ENCODE measurements at regions not wholly inside any gene's neighbourhood (a gene's known extent, or its start where the extent isn't known, plus 50 kb on each side); places are given as distances from the start of the nearest gene placed in this dataset.

GRCh38 chr14:94998110-94998509 is 159.2 kb downstream of the DICER1 start:
- Histone ChIP-seq H2AFZ (ENCODE audit: low read length) (no peak overlapping the region), H3K4me1 (ENCODE audit: insufficient read depth, low read length) (no peaks in the 10 kb centered on the region), H4K20me1 (ENCODE audit: insufficient read depth, low read length) (no peaks in the 10 kb centered on the region), H3K36me3 (ENCODE audit: insufficient read depth, low read length) (no peaks in the 10 kb centered on the region), H3K27ac (ENCODE audit: low read depth, low read length) (no peak overlapping the region), H3K79me2 (ENCODE audit: insufficient read depth, low read length) (no peaks in the 10 kb centered on the region), H3K4me3 (ENCODE audit: insufficient read depth, low read length) (no peak overlapping the region), H3K9me3 (ENCODE audit: low read depth, low read length) (no peaks in the 10 kb centered on the region), H3K27me3 (ENCODE audit: insufficient read depth, low read length) (peaks cover 8% of the 10 kb centered on the region), H3K4me2 (ENCODE audit: insufficient read depth, low read length) (no peak overlapping the region)
- TF ChIP-seq, protein P1, sequence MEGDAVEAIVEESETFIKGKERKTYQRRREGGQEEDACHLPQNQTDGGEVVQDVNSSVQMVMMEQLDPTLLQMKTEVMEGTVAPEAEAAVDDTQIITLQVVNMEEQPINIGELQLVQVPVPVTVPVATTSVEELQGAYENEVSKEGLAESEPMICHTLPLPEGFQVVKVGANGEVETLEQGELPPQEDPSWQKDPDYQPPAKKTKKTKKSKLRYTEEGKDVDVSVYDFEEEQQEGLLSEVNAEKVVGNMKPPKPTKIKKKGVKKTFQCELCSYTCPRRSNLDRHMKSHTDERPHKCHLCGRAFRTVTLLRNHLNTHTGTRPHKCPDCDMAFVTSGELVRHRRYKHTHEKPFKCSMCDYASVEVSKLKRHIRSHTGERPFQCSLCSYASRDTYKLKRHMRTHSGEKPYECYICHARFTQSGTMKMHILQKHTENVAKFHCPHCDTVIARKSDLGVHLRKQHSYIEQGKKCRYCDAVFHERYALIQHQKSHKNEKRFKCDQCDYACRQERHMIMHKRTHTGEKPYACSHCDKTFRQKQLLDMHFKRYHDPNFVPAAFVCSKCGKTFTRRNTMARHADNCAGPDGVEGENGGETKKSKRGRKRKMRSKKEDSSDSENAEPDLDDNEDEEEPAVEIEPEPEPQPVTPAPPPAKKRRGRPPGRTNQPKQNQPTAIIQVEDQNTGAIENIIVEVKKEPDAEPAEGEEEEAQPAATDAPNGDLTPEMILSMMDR (IDR thresholded peaks at IDR 0.05; ENCODE audit: extremely low read depth, low read depth, low read length) = no peak
- no peak for DNase-seq (ENCODE audit: insufficient read length, low spot score, missing footprints)

GRCh38 chr14:94995551-94995950 is 161.8 kb downstream of the DICER1 start:
- H3K27ac ChIP-seq (ENCODE audit: low read depth, low read length) = no peak overlapping the region
- no peaks in the 10 kb centered on the region for H3K79me2 ChIP-seq (ENCODE audit: insufficient read depth, low read length)
- no peak overlapping the region for H3K4me3 ChIP-seq (ENCODE audit: insufficient read depth, low read length)
- H3K36me3 ChIP-seq (ENCODE audit: insufficient read depth, low read length) = no peaks in the 10 kb centered on the region
- DNase-seq (ENCODE audit: insufficient read length, low spot score, missing footprints) = no peak
- H3K9me3 ChIP-seq (ENCODE audit: low read depth, low read length) = no peaks in the 10 kb centered on the region
- peaks cover 8% of the 10 kb centered on the region for H3K27me3 ChIP-seq (ENCODE audit: insufficient read depth, low read length)
- H4K20me1 ChIP-seq (ENCODE audit: insufficient read depth, low read length) = no peaks in the 10 kb centered on the region
- H3K4me1 ChIP-seq (ENCODE audit: insufficient read depth, low read length) = no peaks in the 10 kb centered on the region
- TF ChIP-seq, protein P1 (IDR thresholded peaks at IDR 0.05; ENCODE audit: extremely low read depth, low read depth, low read length) = no peak
- H3K4me2 ChIP-seq (ENCODE audit: insufficient read depth, low read length) = no peak overlapping the region
- H2AFZ ChIP-seq (ENCODE audit: low read length) = no peak overlapping the region

DNA sequence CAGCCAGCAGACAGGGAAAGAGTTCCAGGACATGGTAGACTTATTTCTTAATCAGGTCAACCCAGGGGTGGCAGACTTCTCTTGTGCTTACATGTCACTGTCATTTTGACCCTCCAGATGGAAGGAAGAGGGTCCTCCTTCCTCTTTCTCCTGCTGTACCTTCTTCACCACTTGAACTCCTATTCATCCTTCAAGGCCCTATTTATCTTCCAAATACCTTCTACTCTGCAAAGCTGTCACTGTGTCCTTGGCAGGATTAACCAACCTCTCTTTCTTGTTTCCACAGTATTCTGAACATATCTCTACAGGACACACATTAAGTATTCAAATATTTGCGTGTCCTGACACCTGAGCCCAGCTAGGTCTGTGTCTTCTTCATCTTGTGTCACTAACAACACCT is 163.1 kb downstream of the DICER1 start:
- no peaks in the 10 kb centered on the region for H3K36me3 ChIP-seq (ENCODE audit: insufficient read depth, low read length)
- no peaks in the 10 kb centered on the region for H3K9me3 ChIP-seq (ENCODE audit: low read depth, low read length)
- no peaks in the 10 kb centered on the region for H3K79me2 ChIP-seq (ENCODE audit: insufficient read depth, low read length)
- H3K27ac ChIP-seq (ENCODE audit: low read depth, low read length) = no peak overlapping the region
- H2AFZ ChIP-seq (ENCODE audit: low read length) = no peak overlapping the region
- H3K4me3 ChIP-seq (ENCODE audit: insufficient read depth, low read length) = no peak overlapping the region
- no peak for DNase-seq (ENCODE audit: insufficient read length, low spot score, missing footprints)
- no peaks in the 10 kb centered on the region for H4K20me1 ChIP-seq (ENCODE audit: insufficient read depth, low read length)
- no peaks in the 10 kb centered on the region for H3K4me1 ChIP-seq (ENCODE audit: insufficient read depth, low read length)
- H3K4me2 ChIP-seq (ENCODE audit: insufficient read depth, low read length) = no peak overlapping the region
- TF ChIP-seq, protein P1 (IDR thresholded peaks at IDR 0.05; ENCODE audit: extremely low read depth, low read depth, low read length) = no peak
- H3K27me3 ChIP-seq (ENCODE audit: insufficient read depth, low read length) = peaks cover 8% of the 10 kb centered on the region

DNA sequence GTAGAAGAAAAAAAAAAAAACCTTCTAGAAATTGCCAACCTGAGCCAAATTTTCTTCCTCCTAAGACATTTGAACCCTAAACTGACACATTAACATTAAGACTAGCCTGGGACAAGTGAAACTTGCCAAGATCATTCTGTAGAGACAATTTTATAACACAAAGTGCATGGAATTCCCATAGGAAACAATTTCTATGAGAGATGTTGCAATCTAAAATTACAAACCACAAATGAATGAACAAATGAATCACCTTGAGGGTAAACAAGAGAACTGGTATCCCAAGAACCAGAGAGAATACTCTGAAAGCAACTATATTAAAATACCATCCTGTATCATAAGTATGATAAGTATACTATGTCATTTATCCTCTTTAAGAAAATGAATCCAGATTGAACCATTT is 165.3 kb downstream of the DICER1 start:
- H3K36me3 ChIP-seq (ENCODE audit: insufficient read depth, low read length) = no peaks in the 10 kb centered on the region
- no peaks in the 10 kb centered on the region for H4K20me1 ChIP-seq (ENCODE audit: insufficient read depth, low read length)
- H3K79me2 ChIP-seq (ENCODE audit: insufficient read depth, low read length) = no peaks in the 10 kb centered on the region
- no peak overlapping the region for H3K4me3 ChIP-seq (ENCODE audit: insufficient read depth, low read length)
- H3K27me3 ChIP-seq (ENCODE audit: insufficient read depth, low read length) = peaks cover 2% of the 10 kb centered on the region
- TF ChIP-seq, protein P1 (IDR thresholded peaks at IDR 0.05; ENCODE audit: extremely low read depth, low read depth, low read length) = no peak
- DNase-seq (ENCODE audit: insufficient read length, low spot score, missing footprints) = no peak
- H3K4me2 ChIP-seq (ENCODE audit: insufficient read depth, low read length) = no peak overlapping the region
- no peak overlapping the region for H3K27ac ChIP-seq (ENCODE audit: low read depth, low read length)
- H3K4me1 ChIP-seq (ENCODE audit: insufficient read depth, low read length) = no peaks in the 10 kb centered on the region
- no peaks in the 10 kb centered on the region for H3K9me3 ChIP-seq (ENCODE audit: low read depth, low read length)
- H2AFZ ChIP-seq (ENCODE audit: low read length) = no peak overlapping the region
